NT2/D1 (cell line): ENCODE measurements at regions not wholly inside any gene's neighbourhood (a gene's known extent, or its start where the extent isn't known, plus 50 kb on each side); places are given as distances from the start of the nearest gene placed in this dataset.

Source experiments
- DNase-seq: peaks from one replicate; pipeline ENCODE4 v3.0.0-alpha.2; 2011; ENCODE audit warnings: low read depth, low spot score
- H3K27me3 ChIP-seq: 2 replicates; pipeline ENCODE4 v1.6.0; 2011; ENCODE audit warnings: mild to moderate bottlenecking; ENCODE audit not compliant: insufficient read length, insufficient read depth
- H3K36me3 ChIP-seq: 2 replicates; pipeline ENCODE4 v1.6.1; 2011; ENCODE audit warnings: mild to moderate bottlenecking, low read length, mixed read lengths; ENCODE audit not compliant: insufficient read depth, insufficient read length
- H3K4me1 ChIP-seq: 2 replicates; pipeline ENCODE4 v1.5.1; 2011; ENCODE audit not compliant: insufficient read depth, insufficient read length
- H3K4me3 ChIP-seq: 2 replicates; pipeline ENCODE4 v1.5.1; 2011; ENCODE audit warnings: low read depth; ENCODE audit not compliant: insufficient read length
- H3K9ac ChIP-seq: 2 replicates; pipeline ENCODE4 v1.6.0; 2011; ENCODE audit warnings: low read depth; ENCODE audit not compliant: insufficient read length
- H3K9me3 ChIP-seq: 2 replicates; pipeline ENCODE4 v1.5.1; 2011; ENCODE audit warnings: mild to moderate bottlenecking, low read length; ENCODE audit not compliant: insufficient read depth
- SUZ12 ChIP-seq: IDR thresholded peaks from 2 replicates; pipeline ENCODE4 v1.6.1; 2011; ENCODE audit not compliant: insufficient read length, insufficient read depth; ENCODE audit errors: extremely low read depth
- YY1 ChIP-seq: IDR thresholded peaks from 2 replicates; pipeline ENCODE4 v1.6.1; 2011; ENCODE audit not compliant: insufficient read length, insufficient read depth
- ZNF274 ChIP-seq: IDR thresholded peaks from 2 replicates; pipeline ENCODE4 v1.6.1; 2011; ENCODE audit warnings: mild to moderate bottlenecking, low read depth, low read length

GRCh38 chr7:125611582-125611981 is 682.0 kb upstream of the POT1 start:
- H3K4me3 ChIP-seq: no peak overlapping the region
- H3K36me3 ChIP-seq: no peaks in the 10 kb centered on the region
- no peaks in the 10 kb centered on the region for H3K27me3 ChIP-seq
- H3K4me1 ChIP-seq: no peaks in the 10 kb centered on the region
- DNase-seq: no peak
- no peak for TF ChIP-seq ZNF274
- no peak overlapping the region for H3K9ac ChIP-seq
- no peaks in the 10 kb centered on the region for H3K9me3 ChIP-seq

- no peak overlapping the region for H3K4me3 ChIP-seq
- DNase-seq: no peak
- TF ChIP-seq ZNF274 (no peak), YY1 (no peak), SUZ12 (no peak)
- H3K36me3 ChIP-seq: no peaks in the 10 kb centered on the region
- H3K4me1 ChIP-seq: no peaks in the 10 kb centered on the region
- no peaks in the 10 kb centered on the region for H3K9me3 ChIP-seq
- no peaks in the 10 kb centered on the region for H3K27me3 ChIP-seq
- H3K9ac ChIP-seq: no peak overlapping the region
Measured at GRCh38 chr7:125606671-125607070, 677.0 kb upstream of the POT1 start.

GRCh38 chr7:125605241-125605640 is 675.6 kb upstream of the POT1 start:
- no peak overlapping the region for H3K9ac ChIP-seq
- H3K4me1 ChIP-seq: no peaks in the 10 kb centered on the region
- TF ChIP-seq SUZ12 (no peak), ZNF274 (no peak), YY1 (no peak)
- no peaks in the 10 kb centered on the region for H3K36me3 ChIP-seq
- H3K9me3 ChIP-seq: no peaks in the 10 kb centered on the region
- no peak overlapping the region for H3K4me3 ChIP-seq
- no peaks in the 10 kb centered on the region for H3K27me3 ChIP-seq
- no peak for DNase-seq

- Histone ChIP-seq H3K36me3 (no peaks in the 10 kb centered on the region), H3K4me1 (no peaks in the 10 kb centered on the region), H3K9me3 (no peaks in the 10 kb centered on the region), H3K27me3 (no peaks in the 10 kb centered on the region), H3K9ac (no peak overlapping the region), H3K4me3 (no peak overlapping the region)
- TF ChIP-seq ZNF274 (no peak), SUZ12 (no peak), YY1 (no peak)
- DNase-seq: no peak
Measured at GRCh38 chr7:125602441-125602840, 672.8 kb upstream of the POT1 start.

GRCh38 chr7:125599387-125599786 is 669.8 kb upstream of the POT1 start:
- no peak for DNase-seq
- Histone ChIP-seq H3K27me3 (no peaks in the 10 kb centered on the region), H3K4me3 (no peak overlapping the region), H3K9me3 (no peaks in the 10 kb centered on the region), H3K9ac (no peak overlapping the region), H3K4me1 (no peaks in the 10 kb centered on the region), H3K36me3 (no peaks in the 10 kb centered on the region)
- TF ChIP-seq ZNF274 (no peak), SUZ12 (no peak), YY1 (no peak)

GRCh38 chr7:125592331-125592730 is 662.7 kb upstream of the POT1 start:
- no peaks in the 10 kb centered on the region for H3K9me3 ChIP-seq
- H3K27me3 ChIP-seq: no peaks in the 10 kb centered on the region
- no peaks in the 10 kb centered on the region for H3K36me3 ChIP-seq
- no peaks in the 10 kb centered on the region for H3K4me1 ChIP-seq
- no peak overlapping the region for H3K4me3 ChIP-seq
- DNase-seq: no peak
- no peak overlapping the region for H3K9ac ChIP-seq
- no peak for TF ChIP-seq ZNF274
- no peak for TF ChIP-seq YY1
- TF ChIP-seq SUZ12: no peak

GRCh38 chr7:125573126-125573525 is 643.5 kb upstream of the POT1 start:
- Histone ChIP-seq H3K4me3 (no peak overlapping the region), H3K4me1 (no peaks in the 10 kb centered on the region), H3K36me3 (no peaks in the 10 kb centered on the region), H3K9ac (no peak overlapping the region), H3K27me3 (no peaks in the 10 kb centered on the region), H3K9me3 (no peaks in the 10 kb centered on the region)
- no peak for TF ChIP-seq ZNF274
- no peak for TF ChIP-seq SUZ12
- TF ChIP-seq YY1: no peak
- no peak for DNase-seq

- Histone ChIP-seq H3K4me3 (no peak overlapping the region), H3K9me3 (no peaks in the 10 kb centered on the region), H3K9ac (no peak overlapping the region), H3K36me3 (no peaks in the 10 kb centered on the region), H3K4me1 (no peaks in the 10 kb centered on the region), H3K27me3 (no peaks in the 10 kb centered on the region)
- DNase-seq: no peak
- no peak for TF ChIP-seq ZNF274
- TF ChIP-seq YY1: no peak
- TF ChIP-seq SUZ12: no peak
Measured at GRCh38 chr7:125572414-125572813, 642.8 kb upstream of the POT1 start.
